Liver (tissue), 3 donors: ENCODE measurements at regions not wholly inside any gene's neighbourhood (a gene's known extent, or its start where the extent isn't known, plus 50 kb on each side); places are given as distances from the start of the nearest gene placed in this dataset.

Source experiments
- EGR1 ChIP-seq, 2 donors: IDR thresholded peaks; 2 replicates each; pipeline ENCODE4 v1.6.1; 2016 to 2018; ENCODE audit warnings: antibody characterized with exemption in 2 of 2, low read depth in 2 of 2
- FOXA2 ChIP-seq: IDR thresholded peaks from 2 replicates; pipeline ENCODE4 v1.6.1; 2016; ENCODE audit warnings: antibody characterized with exemption
- GABPA ChIP-seq, 2 donors: IDR thresholded peaks in 1 of 2; conservative IDR thresholded peaks in 1 of 2; 2 replicates each; pipeline ENCODE4 v1.6.1; 2016; ENCODE audit warnings: antibody characterized with exemption in 2 of 2, mild to moderate bottlenecking in 1 of 2, moderate library complexity in 1 of 2
- HNF4A ChIP-seq, 2 donors: conservative IDR thresholded peaks; 2 replicates each; pipeline ENCODE4 v1.6.1; 2016; ENCODE audit warnings: antibody characterized with exemption in 2 of 2, mild to moderate bottlenecking in 2 of 2
- JUND ChIP-seq, 2 donors: IDR thresholded peaks; 2 replicates each; pipeline ENCODE4 v1.6.1; 2016; ENCODE audit warnings: antibody characterized with exemption in 2 of 2
- RAD21 ChIP-seq, 2 donors: IDR thresholded peaks; 2 replicates each; pipeline ENCODE4 v1.6.1; 2016; ENCODE audit warnings: antibody characterized with exemption in 2 of 2, mild to moderate bottlenecking in 2 of 2
- RXRA ChIP-seq, 2 donors: IDR thresholded peaks; 2 replicates each; pipeline ENCODE4 v1.6.1; 2017 to 2018; ENCODE audit warnings: antibody characterized with exemption in 2 of 2, mild to moderate bottlenecking in 1 of 2
- SP1 ChIP-seq: IDR thresholded peaks from 2 replicates; pipeline ENCODE4 v1.6.1; 2018; ENCODE audit warnings: antibody characterized with exemption, mild to moderate bottlenecking
- YY1 ChIP-seq: IDR thresholded peaks from 2 replicates; pipeline ENCODE4 v1.6.1; 2016; ENCODE audit warnings: antibody characterized with exemption, mild to moderate bottlenecking
- TF ChIP-seq, protein P1 (sequence below): fragments of 150-350 bp; IDR thresholded peaks from 2 replicates; pipeline ENCODE4 v1.5.1; 2017; ENCODE audit warnings: improper control_type of control experiment, low read depth, low read length; ENCODE audit not compliant: missing input control
- TF ChIP-seq, protein P2 (sequence below): IDR thresholded peaks from 2 replicates; pipeline ENCODE4 v1.6.1; 2016; ENCODE audit warnings: antibody characterized with exemption, mild to moderate bottlenecking
- TF ChIP-seq, protein P3 (sequence below): IDR thresholded peaks from 2 replicates; pipeline ENCODE4 v1.6.1; 2016; ENCODE audit warnings: antibody characterized with exemption
- TF ChIP-seq, protein P4 (sequence below): IDR thresholded peaks from 2 replicates; pipeline ENCODE4 v1.6.1; 2016; ENCODE audit warnings: antibody characterized with exemption
- TF ChIP-seq, protein P5 (sequence below): IDR thresholded peaks from 2 replicates; pipeline ENCODE4 v1.6.1; 2016; ENCODE audit warnings: antibody characterized with exemption
- donor health status: healthy.
- donor health status: healthy.

DNA sequence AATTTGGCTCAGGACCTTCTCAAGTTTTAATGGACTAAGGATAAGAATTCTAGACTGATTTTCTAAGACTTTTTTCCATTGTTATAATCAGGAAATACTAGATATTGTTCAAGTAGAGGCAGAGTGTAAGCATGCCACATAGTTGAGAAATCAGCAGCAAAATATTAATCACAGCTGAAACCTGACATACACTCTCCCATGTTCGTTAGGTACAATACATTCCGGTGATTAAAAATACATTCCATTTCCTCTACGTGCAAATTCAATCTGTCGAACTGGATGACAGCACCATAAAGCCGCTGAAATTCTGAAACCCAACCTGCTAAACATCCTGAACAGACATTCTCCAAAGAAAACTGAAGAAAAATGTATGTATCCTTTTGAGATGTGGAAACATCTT is 587.6 kb upstream of the DIPK2B start:
- TF ChIP-seq RAD21 (IDR thresholded peaks at IDR 0.05) (no peak), RXRA (IDR thresholded peaks at IDR 0.05) (no peak), YY1 (no peak), EGR1 (IDR thresholded peaks at IDR 0.05; ENCODE audit: low read depth in 2 of 2) (no peak), JUND (IDR thresholded peaks at IDR 0.05) (no peak), SP1 (no peak), FOXA2 (no peak), HNF4A (conservative IDR thresholded peaks at IDR 0.05) (no peak), GABPA (IDR thresholded peaks at IDR 0.05 in 1 of 2, conservative IDR thresholded peaks at IDR 0.05 in 1 of 2) (no peak)
- TF ChIP-seq, protein P1, sequence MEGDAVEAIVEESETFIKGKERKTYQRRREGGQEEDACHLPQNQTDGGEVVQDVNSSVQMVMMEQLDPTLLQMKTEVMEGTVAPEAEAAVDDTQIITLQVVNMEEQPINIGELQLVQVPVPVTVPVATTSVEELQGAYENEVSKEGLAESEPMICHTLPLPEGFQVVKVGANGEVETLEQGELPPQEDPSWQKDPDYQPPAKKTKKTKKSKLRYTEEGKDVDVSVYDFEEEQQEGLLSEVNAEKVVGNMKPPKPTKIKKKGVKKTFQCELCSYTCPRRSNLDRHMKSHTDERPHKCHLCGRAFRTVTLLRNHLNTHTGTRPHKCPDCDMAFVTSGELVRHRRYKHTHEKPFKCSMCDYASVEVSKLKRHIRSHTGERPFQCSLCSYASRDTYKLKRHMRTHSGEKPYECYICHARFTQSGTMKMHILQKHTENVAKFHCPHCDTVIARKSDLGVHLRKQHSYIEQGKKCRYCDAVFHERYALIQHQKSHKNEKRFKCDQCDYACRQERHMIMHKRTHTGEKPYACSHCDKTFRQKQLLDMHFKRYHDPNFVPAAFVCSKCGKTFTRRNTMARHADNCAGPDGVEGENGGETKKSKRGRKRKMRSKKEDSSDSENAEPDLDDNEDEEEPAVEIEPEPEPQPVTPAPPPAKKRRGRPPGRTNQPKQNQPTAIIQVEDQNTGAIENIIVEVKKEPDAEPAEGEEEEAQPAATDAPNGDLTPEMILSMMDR, result no peak
- TF ChIP-seq, protein P2, sequence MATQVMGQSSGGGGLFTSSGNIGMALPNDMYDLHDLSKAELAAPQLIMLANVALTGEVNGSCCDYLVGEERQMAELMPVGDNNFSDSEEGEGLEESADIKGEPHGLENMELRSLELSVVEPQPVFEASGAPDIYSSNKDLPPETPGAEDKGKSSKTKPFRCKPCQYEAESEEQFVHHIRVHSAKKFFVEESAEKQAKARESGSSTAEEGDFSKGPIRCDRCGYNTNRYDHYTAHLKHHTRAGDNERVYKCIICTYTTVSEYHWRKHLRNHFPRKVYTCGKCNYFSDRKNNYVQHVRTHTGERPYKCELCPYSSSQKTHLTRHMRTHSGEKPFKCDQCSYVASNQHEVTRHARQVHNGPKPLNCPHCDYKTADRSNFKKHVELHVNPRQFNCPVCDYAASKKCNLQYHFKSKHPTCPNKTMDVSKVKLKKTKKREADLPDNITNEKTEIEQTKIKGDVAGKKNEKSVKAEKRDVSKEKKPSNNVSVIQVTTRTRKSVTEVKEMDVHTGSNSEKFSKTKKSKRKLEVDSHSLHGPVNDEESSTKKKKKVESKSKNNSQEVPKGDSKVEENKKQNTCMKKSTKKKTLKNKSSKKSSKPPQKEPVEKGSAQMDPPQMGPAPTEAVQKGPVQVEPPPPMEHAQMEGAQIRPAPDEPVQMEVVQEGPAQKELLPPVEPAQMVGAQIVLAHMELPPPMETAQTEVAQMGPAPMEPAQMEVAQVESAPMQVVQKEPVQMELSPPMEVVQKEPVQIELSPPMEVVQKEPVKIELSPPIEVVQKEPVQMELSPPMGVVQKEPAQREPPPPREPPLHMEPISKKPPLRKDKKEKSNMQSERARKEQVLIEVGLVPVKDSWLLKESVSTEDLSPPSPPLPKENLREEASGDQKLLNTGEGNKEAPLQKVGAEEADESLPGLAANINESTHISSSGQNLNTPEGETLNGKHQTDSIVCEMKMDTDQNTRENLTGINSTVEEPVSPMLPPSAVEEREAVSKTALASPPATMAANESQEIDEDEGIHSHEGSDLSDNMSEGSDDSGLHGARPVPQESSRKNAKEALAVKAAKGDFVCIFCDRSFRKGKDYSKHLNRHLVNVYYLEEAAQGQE, result no peak
- TF ChIP-seq, protein P3, sequence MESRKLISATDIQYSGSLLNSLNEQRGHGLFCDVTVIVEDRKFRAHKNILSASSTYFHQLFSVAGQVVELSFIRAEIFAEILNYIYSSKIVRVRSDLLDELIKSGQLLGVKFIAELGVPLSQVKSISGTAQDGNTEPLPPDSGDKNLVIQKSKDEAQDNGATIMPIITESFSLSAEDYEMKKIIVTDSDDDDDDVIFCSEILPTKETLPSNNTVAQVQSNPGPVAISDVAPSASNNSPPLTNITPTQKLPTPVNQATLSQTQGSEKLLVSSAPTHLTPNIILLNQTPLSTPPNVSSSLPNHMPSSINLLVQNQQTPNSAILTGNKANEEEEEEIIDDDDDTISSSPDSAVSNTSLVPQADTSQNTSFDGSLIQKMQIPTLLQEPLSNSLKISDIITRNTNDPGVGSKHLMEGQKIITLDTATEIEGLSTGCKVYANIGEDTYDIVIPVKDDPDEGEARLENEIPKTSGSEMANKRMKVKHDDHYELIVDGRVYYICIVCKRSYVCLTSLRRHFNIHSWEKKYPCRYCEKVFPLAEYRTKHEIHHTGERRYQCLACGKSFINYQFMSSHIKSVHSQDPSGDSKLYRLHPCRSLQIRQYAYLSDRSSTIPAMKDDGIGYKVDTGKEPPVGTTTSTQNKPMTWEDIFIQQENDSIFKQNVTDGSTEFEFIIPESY, result no peak
- TF ChIP-seq, protein P4, sequence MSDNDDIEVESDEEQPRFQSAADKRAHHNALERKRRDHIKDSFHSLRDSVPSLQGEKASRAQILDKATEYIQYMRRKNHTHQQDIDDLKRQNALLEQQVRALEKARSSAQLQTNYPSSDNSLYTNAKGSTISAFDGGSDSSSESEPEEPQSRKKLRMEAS, result no peak
- TF ChIP-seq, protein P5, sequence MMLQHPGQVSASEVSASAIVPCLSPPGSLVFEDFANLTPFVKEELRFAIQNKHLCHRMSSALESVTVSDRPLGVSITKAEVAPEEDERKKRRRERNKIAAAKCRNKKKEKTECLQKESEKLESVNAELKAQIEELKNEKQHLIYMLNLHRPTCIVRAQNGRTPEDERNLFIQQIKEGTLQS, result no peak
